Vagina (tissue), 2 donors: ENCODE measurements at regions not wholly inside any gene's neighbourhood (a gene's known extent, or its start where the extent isn't known, plus 50 kb on each side); places are given as distances from the start of the nearest gene placed in this dataset.

Experiments
- DNase-seq, 2 donors: peaks; one replicate each; pipeline ENCODE4 v3.0.0-alpha.2; 2017; ENCODE audit errors: extremely low spot score in 2 of 2
- H3K27ac ChIP-seq: fragments of 200-600 bp; sonication (generic); one replicate; pipeline ENCODE4 v1.5.1; 2019
- H3K27me3 ChIP-seq: fragments of 200-600 bp; sonication (generic); one replicate; pipeline ENCODE4 v1.5.1; 2019
- H3K36me3 ChIP-seq, 2 donors: fragments of 200-600 bp; sonication (generic); one replicate each; pipeline ENCODE4 v1.5.1; 2017 to 2019
- H3K4me1 ChIP-seq: fragments of 200-600 bp; sonication (generic); one replicate; pipeline ENCODE4 v1.5.1; 2019
- H3K4me3 ChIP-seq, 2 donors: fragments of 200-600 bp; sonication (generic); 1 replicate in 1 of 2; 2 replicates in 1 of 2; pipeline ENCODE4 v1.5.1; 2016 to 2019
- H3K9me3 ChIP-seq: fragments of 200-600 bp; sonication (generic); one replicate; pipeline ENCODE4 v1.5.1; 2019
- CTCF ChIP-seq, 3 experiments: fragments of 450-650 bp in 2 of 3; fragments of 200-600 bp in 1 of 3; sonication (generic) in 1 of 3; IDR thresholded peaks; one replicate each; pipeline ENCODE4 v1.5.1; 2017 to 2019; ENCODE audit warnings: antibody characterized with exemption in 3 of 3, mild to moderate bottlenecking in 2 of 3, moderate library complexity in 2 of 3
- POLR2A ChIP-seq, 2 donors: fragments of 450-650 bp; IDR thresholded peaks; one replicate each; pipeline ENCODE4 v1.6.1; 2017; ENCODE audit warnings: antibody characterized with exemption in 2 of 2, mild to moderate bottlenecking in 2 of 2, moderate library complexity in 2 of 2
- POLR2AphosphoS5 ChIP-seq, 2 donors: sonication (generic); formaldehyde crosslinking; IDR thresholded peaks; one replicate each; pipeline ENCODE4 v1.9.0; 2017; ENCODE audit warnings: antibody characterized with exemption in 2 of 2, mild to moderate bottlenecking in 2 of 2, low read depth in 1 of 2; ENCODE audit not compliant: insufficient read depth in 1 of 2
- intact Hi-C: fragments of 100-400 bp; cut with DNase I; formaldehyde crosslinking; loops from one replicate; pipeline ENCODE4 v1.15.1; 2023

GRCh38 chr2:41785251-41786022 is 262.4 kb upstream of the PKDCC start:
- Histone ChIP-seq H3K36me3 (no peaks in the 10 kb centered on the region), H3K4me1 (no peaks in the 10 kb centered on the region), H3K27me3 (no peaks in the 10 kb centered on the region), H3K9me3 (no peaks in the 10 kb centered on the region), H3K27ac (no peak overlapping the region), H3K4me3 (no peak overlapping the region)
- no peak for DNase-seq
- no peak for TF ChIP-seq POLR2A (IDR thresholded peaks at IDR 0.05)
- no peak for TF ChIP-seq POLR2AphosphoS5 (IDR thresholded peaks at IDR 0.05; ENCODE audit: insufficient read depth in 1 of 2, low read depth in 1 of 2)
- TF ChIP-seq CTCF (IDR thresholded peaks at IDR 0.05): no peak
- intact Hi-C loops: no loop called here

GRCh38 chr2:41791523-41791922 is 256.3 kb upstream of the PKDCC start:
- no peaks in the 10 kb centered on the region for H3K9me3 ChIP-seq
- TF ChIP-seq POLR2AphosphoS5 (IDR thresholded peaks at IDR 0.05; ENCODE audit: insufficient read depth in 1 of 2, low read depth in 1 of 2) (no peak), POLR2A (IDR thresholded peaks at IDR 0.05) (no peak), CTCF (IDR thresholded peaks at IDR 0.05) (no peak)
- no peaks in the 10 kb centered on the region for H3K27me3 ChIP-seq
- no peak overlapping the region for H3K4me3 ChIP-seq
- intact Hi-C loops: no loop called here
- H3K27ac ChIP-seq: no peak overlapping the region
- no peak for DNase-seq
- no peaks in the 10 kb centered on the region for H3K36me3 ChIP-seq
- no peaks in the 10 kb centered on the region for H3K4me1 ChIP-seq

GRCh38 chr2:41803361-41803760 is 244.5 kb upstream of the PKDCC start:
- H3K9me3 ChIP-seq: no peaks in the 10 kb centered on the region
- H3K36me3 ChIP-seq: no peaks in the 10 kb centered on the region
- intact Hi-C loops: no loop called here
- H3K27ac ChIP-seq: no peak overlapping the region
- H3K27me3 ChIP-seq: no peaks in the 10 kb centered on the region
- TF ChIP-seq POLR2A (IDR thresholded peaks at IDR 0.05) (no peak), POLR2AphosphoS5 (IDR thresholded peaks at IDR 0.05; ENCODE audit: insufficient read depth in 1 of 2, low read depth in 1 of 2) (no peak), CTCF (IDR thresholded peaks at IDR 0.05) (no peak)
- H3K4me1 ChIP-seq: no peaks in the 10 kb centered on the region
- H3K4me3 ChIP-seq: no peak overlapping the region
- DNase-seq: no peak

GRCh38 chr2:41806286-41806685 is 241.5 kb upstream of the PKDCC start:
- TF ChIP-seq POLR2A (IDR thresholded peaks at IDR 0.05) (no peak), CTCF (IDR thresholded peaks at IDR 0.05) (no peak), POLR2AphosphoS5 (IDR thresholded peaks at IDR 0.05; ENCODE audit: insufficient read depth in 1 of 2, low read depth in 1 of 2) (no peak)
- H3K4me3 ChIP-seq: no peak overlapping the region
- H3K9me3 ChIP-seq: no peaks in the 10 kb centered on the region
- H3K4me1 ChIP-seq: no peaks in the 10 kb centered on the region
- no peak for DNase-seq
- no peaks in the 10 kb centered on the region for H3K36me3 ChIP-seq
- no peaks in the 10 kb centered on the region for H3K27me3 ChIP-seq
- H3K27ac ChIP-seq: no peak overlapping the region
- intact Hi-C loops: no loop called here

- H3K4me3 ChIP-seq: no peak overlapping the region
- no peaks in the 10 kb centered on the region for H3K27me3 ChIP-seq
- no peak overlapping the region for H3K27ac ChIP-seq
- intact Hi-C loops: no loop called here
- H3K9me3 ChIP-seq: peaks cover 5% of the 10 kb centered on the region
- no peaks in the 10 kb centered on the region for H3K4me1 ChIP-seq
- DNase-seq: no peak
- TF ChIP-seq POLR2AphosphoS5 (IDR thresholded peaks at IDR 0.05; ENCODE audit: insufficient read depth in 1 of 2, low read depth in 1 of 2): no peak
- no peak for TF ChIP-seq POLR2A (IDR thresholded peaks at IDR 0.05)
- no peak for TF ChIP-seq CTCF (IDR thresholded peaks at IDR 0.05)
- no peaks in the 10 kb centered on the region for H3K36me3 ChIP-seq
Measured at GRCh38 chr2:41821167-41821566, 226.7 kb upstream of the PKDCC start.
